ENCODE measurements at regions not wholly inside any gene's neighbourhood (a gene's known extent, or its start where the extent isn't known, plus 50 kb on each side); places are given as distances from the start of the nearest gene placed in this dataset.

- no peaks in the 10 kb centered on the region for H3F3A ChIP-seq (ENCODE audit: insufficient read depth, low read depth)
- TF ChIP-seq EZH2 (IDR thresholded peaks at IDR 0.05; ENCODE audit: low read depth): no peak
- no peak for TF ChIP-seq CTCF (conservative IDR thresholded peaks at IDR 0.05)
- H3K27ac ChIP-seq: no peak overlapping the region
- no peaks in the 10 kb centered on the region for H3K36me3 ChIP-seq (ENCODE audit: low read depth)
- no peaks in the 10 kb centered on the region for H3K4me1 ChIP-seq (replicated peaks; ENCODE audit: insufficient read depth)
- no TSS peak for BruUV-seq (replicated peaks)
- H3K9me2 ChIP-seq (ENCODE audit: insufficient read depth): no peaks in the 10 kb centered on the region
- ChIA-PET POLR2A (ENCODE audit: unreplicated experiment) (no interaction called here), CTCF (interaction anchor here (0.6 kb wide), 1 partner anchor 72 kb away, joined by 6 read pairs; no protein-coding TSS in a partner anchor)
- intact Hi-C loops (cut with micrococcal nuclease; ENCODE audit: unreplicated experiment): no loop called here
- no peak for DNase-seq
- no peaks in the 10 kb centered on the region for H4K20me1 ChIP-seq (ENCODE audit: insufficient read depth)
- no peaks in the 10 kb centered on the region for H3K9me3 ChIP-seq (ENCODE audit: insufficient read depth, low read depth)
- no peaks in the 10 kb centered on the region for H3K27me3 ChIP-seq (ENCODE audit: insufficient read depth, low read depth)
- H3K79me2 ChIP-seq (ENCODE audit: low read depth): no peaks in the 10 kb centered on the region
- no peak overlapping the region for H3K4me2 ChIP-seq
- H2AFZ ChIP-seq: no peak overlapping the region
- no peak overlapping the region for H3K4me3 ChIP-seq
Observed at GRCh38 chr12:91951571-91951970, 194.1 kb downstream of the BTG1 start.

- H3K27ac ChIP-seq: no peak overlapping the region
- no peaks in the 10 kb centered on the region for H3F3A ChIP-seq (ENCODE audit: insufficient read depth, low read depth)
- H3K79me2 ChIP-seq (ENCODE audit: low read depth): no peaks in the 10 kb centered on the region
- ChIA-PET CTCF (no interaction called here), POLR2A (ENCODE audit: unreplicated experiment) (no interaction called here)
- no peak overlapping the region for H3K4me3 ChIP-seq
- H3K4me2 ChIP-seq: no peak overlapping the region
- intact Hi-C loops (cut with micrococcal nuclease; ENCODE audit: unreplicated experiment): no loop called here
- no peaks in the 10 kb centered on the region for H3K27me3 ChIP-seq (ENCODE audit: insufficient read depth, low read depth)
- H4K20me1 ChIP-seq (ENCODE audit: insufficient read depth): no peaks in the 10 kb centered on the region
- DNase-seq: no peak
- no peaks in the 10 kb centered on the region for H3K9me2 ChIP-seq (ENCODE audit: insufficient read depth)
- H3K4me1 ChIP-seq (replicated peaks; ENCODE audit: insufficient read depth): no peaks in the 10 kb centered on the region
- no peaks in the 10 kb centered on the region for H3K9me3 ChIP-seq (ENCODE audit: insufficient read depth, low read depth)
- no peaks in the 10 kb centered on the region for H3K36me3 ChIP-seq (ENCODE audit: low read depth)
- no TSS peak for BruUV-seq (replicated peaks)
- no peak for TF ChIP-seq EZH2 (IDR thresholded peaks at IDR 0.05; ENCODE audit: low read depth)
- no peak for TF ChIP-seq CTCF (conservative IDR thresholded peaks at IDR 0.05)
- H2AFZ ChIP-seq: no peak overlapping the region
Observed at GRCh38 chr12:91948504-91948903, 197.1 kb downstream of the BTG1 start.

GRCh38 chr12:91947459-91947858, 198.2 kb downstream of the BTG1 start:
- Histone ChIP-seq H3K4me3 (no peak overlapping the region), H3K36me3 (ENCODE audit: low read depth) (no peaks in the 10 kb centered on the region), H3K27ac (no peak overlapping the region), H3K9me2 (ENCODE audit: insufficient read depth) (no peaks in the 10 kb centered on the region), H3K9me3 (ENCODE audit: insufficient read depth, low read depth) (no peaks in the 10 kb centered on the region), H2AFZ (no peak overlapping the region), H3K4me2 (no peak overlapping the region), H4K20me1 (ENCODE audit: insufficient read depth) (no peaks in the 10 kb centered on the region), H3F3A (ENCODE audit: insufficient read depth, low read depth) (no peaks in the 10 kb centered on the region), H3K27me3 (ENCODE audit: insufficient read depth, low read depth) (no peaks in the 10 kb centered on the region), H3K79me2 (ENCODE audit: low read depth) (no peaks in the 10 kb centered on the region), H3K4me1 (replicated peaks; ENCODE audit: insufficient read depth) (no peaks in the 10 kb centered on the region)
- CTCF ChIA-PET: no interaction called here
- no peak for TF ChIP-seq CTCF (conservative IDR thresholded peaks at IDR 0.05)
- no peak for TF ChIP-seq EZH2 (IDR thresholded peaks at IDR 0.05; ENCODE audit: low read depth)
- DNase-seq: no peak
- no TSS peak for BruUV-seq (replicated peaks)
- POLR2A ChIA-PET (ENCODE audit: unreplicated experiment): no interaction called here
- intact Hi-C loops (cut with micrococcal nuclease; ENCODE audit: unreplicated experiment): no loop called here

Measured in PC-9 (cell line).